ENCODE measurements at regions not wholly inside any gene's neighbourhood (a gene's known extent, or its start where the extent isn't known, plus 50 kb on each side); places are given as distances from the start of the nearest gene placed in this dataset.

DNA sequence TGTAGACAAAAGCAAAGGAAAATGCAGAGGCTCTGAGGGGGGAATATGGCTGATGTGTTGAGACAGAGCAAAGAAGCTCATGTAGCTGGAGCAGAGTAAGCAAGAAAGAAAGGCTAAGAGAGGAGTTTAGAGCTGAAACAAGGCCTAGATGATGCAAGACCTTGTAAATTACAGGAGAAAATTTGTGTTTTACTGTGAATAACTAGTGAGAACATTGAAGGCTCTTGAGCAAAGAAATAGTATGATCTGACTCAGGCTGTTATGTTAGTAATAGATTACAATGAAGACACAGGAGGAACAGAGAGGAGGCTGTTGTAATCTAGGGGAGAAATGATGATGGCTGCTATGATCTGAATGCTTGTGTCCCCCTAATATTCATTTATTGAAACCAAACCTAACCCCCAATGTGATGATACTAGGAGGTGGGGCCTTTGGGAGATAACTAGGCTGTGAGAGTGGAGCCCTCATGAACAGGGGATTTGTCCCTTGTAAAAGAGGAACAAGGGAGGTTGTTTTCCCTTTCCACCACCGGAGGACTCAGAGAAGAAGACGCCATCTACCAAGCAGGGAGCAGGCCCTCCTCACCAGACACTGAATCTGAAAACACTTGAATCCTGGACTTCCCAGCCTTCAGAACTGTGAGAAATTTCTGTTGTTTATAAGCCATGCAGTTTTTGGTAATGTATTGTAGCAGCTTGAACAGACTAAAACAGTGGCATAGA, 394.9 kb downstream of the HTR7 start:
- no peak overlapping the region for H2AFZ ChIP-seq (ENCODE audit: low read length)
- H3K4me2 ChIP-seq (ENCODE audit: low read length): no peak overlapping the region
- no TSS peak for BruUV-seq (replicated peaks)
- CTCF ChIA-PET (ENCODE audit: unreplicated experiment): no interaction called here
- H3K4me3 ChIP-seq (ENCODE audit: low read depth, low read length, poor library complexity, severe bottlenecking): no peak overlapping the region
- H3K36me3 ChIP-seq (ENCODE audit: insufficient read depth, low read length): no peaks in the 10 kb centered on the region
- no peaks in the 10 kb centered on the region for H3K79me2 ChIP-seq (ENCODE audit: insufficient read depth, low read depth, low read length)
- POLR2A ChIA-PET: no interaction called here
- intact Hi-C loops (cut with micrococcal nuclease; ENCODE audit: unreplicated experiment): no loop called here
- no peaks in the 10 kb centered on the region for H3K9me2 ChIP-seq (ENCODE audit: insufficient read depth, low read length)
- TF ChIP-seq, protein P1, sequence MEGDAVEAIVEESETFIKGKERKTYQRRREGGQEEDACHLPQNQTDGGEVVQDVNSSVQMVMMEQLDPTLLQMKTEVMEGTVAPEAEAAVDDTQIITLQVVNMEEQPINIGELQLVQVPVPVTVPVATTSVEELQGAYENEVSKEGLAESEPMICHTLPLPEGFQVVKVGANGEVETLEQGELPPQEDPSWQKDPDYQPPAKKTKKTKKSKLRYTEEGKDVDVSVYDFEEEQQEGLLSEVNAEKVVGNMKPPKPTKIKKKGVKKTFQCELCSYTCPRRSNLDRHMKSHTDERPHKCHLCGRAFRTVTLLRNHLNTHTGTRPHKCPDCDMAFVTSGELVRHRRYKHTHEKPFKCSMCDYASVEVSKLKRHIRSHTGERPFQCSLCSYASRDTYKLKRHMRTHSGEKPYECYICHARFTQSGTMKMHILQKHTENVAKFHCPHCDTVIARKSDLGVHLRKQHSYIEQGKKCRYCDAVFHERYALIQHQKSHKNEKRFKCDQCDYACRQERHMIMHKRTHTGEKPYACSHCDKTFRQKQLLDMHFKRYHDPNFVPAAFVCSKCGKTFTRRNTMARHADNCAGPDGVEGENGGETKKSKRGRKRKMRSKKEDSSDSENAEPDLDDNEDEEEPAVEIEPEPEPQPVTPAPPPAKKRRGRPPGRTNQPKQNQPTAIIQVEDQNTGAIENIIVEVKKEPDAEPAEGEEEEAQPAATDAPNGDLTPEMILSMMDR (conservative IDR thresholded peaks at IDR 0.05; ENCODE audit: low read length): no peak
- TF ChIP-seq EZH2phosphoT487 (IDR thresholded peaks at IDR 0.05; ENCODE audit: borderline replicate concordance, low read depth, low read length): no peak
- no peak for DNase-seq (ENCODE audit: low spot score)
- H3K27ac ChIP-seq (ENCODE audit: low read depth, low read length, poor library complexity, severe bottlenecking): no peak overlapping the region
- no peaks in the 10 kb centered on the region for H3K9me3 ChIP-seq (ENCODE audit: low read length)
- no peaks in the 10 kb centered on the region for H4K20me1 ChIP-seq (ENCODE audit: insufficient read depth, low read length)
- no peaks in the 10 kb centered on the region for H3K4me1 ChIP-seq (ENCODE audit: insufficient read depth, low read length, poor library complexity, severe bottlenecking)

DNA sequence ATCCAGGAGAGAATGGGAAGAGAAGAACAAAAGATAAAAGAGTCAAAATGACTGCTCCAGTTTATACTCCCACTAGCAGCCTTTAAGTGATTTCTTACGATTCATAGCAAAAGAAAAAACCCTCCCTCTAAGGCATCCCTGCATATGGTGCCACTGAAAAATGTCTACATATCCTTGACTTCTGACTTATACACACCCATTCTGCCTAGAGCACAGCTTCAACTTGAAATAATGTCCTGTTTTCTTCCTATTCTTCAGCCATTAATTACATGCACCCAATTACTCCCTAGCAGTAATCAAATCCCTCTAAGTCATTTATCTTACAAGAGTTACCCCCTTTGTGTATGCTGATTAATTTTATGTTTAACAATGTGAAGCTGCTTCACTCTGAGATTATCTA, 393.5 kb downstream of the HTR7 start:
- intact Hi-C loops (cut with micrococcal nuclease; ENCODE audit: unreplicated experiment): no loop called here
- Histone ChIP-seq H4K20me1 (ENCODE audit: insufficient read depth, low read length) (no peaks in the 10 kb centered on the region), H3K36me3 (ENCODE audit: insufficient read depth, low read length) (no peaks in the 10 kb centered on the region), H3K4me2 (ENCODE audit: low read length) (no peak overlapping the region), H3K27ac (ENCODE audit: low read depth, low read length, poor library complexity, severe bottlenecking) (no peak overlapping the region), H3K4me3 (ENCODE audit: low read depth, low read length, poor library complexity, severe bottlenecking) (no peak overlapping the region), H3K9me3 (ENCODE audit: low read length) (no peaks in the 10 kb centered on the region), H3K79me2 (ENCODE audit: insufficient read depth, low read depth, low read length) (no peaks in the 10 kb centered on the region), H3K4me1 (ENCODE audit: insufficient read depth, low read length, poor library complexity, severe bottlenecking) (no peaks in the 10 kb centered on the region), H2AFZ (ENCODE audit: low read length) (no peak overlapping the region), H3K9me2 (ENCODE audit: insufficient read depth, low read length) (no peaks in the 10 kb centered on the region)
- ChIA-PET CTCF (ENCODE audit: unreplicated experiment) (no interaction called here), POLR2A (no interaction called here)
- no TSS peak for BruUV-seq (replicated peaks)
- DNase-seq (ENCODE audit: low spot score): no peak
- TF ChIP-seq, protein P1 (conservative IDR thresholded peaks at IDR 0.05; ENCODE audit: low read length): no peak
- no peak for TF ChIP-seq EZH2phosphoT487 (IDR thresholded peaks at IDR 0.05; ENCODE audit: borderline replicate concordance, low read depth, low read length)

GRCh38 chr10:90470966-90471365, 386.9 kb downstream of the HTR7 start:
- POLR2A ChIA-PET: no interaction called here

More at GRCh38 chr10:90470966-90471365, 386.9 kb downstream of the HTR7 start:
- Histone ChIP-seq H3K9me3 (ENCODE audit: low read length) (no peaks in the 10 kb centered on the region), H3K4me1 (ENCODE audit: insufficient read depth, low read length, poor library complexity, severe bottlenecking) (no peaks in the 10 kb centered on the region), H3K27ac (ENCODE audit: low read depth, low read length, poor library complexity, severe bottlenecking) (no peak overlapping the region), H3K79me2 (ENCODE audit: insufficient read depth, low read depth, low read length) (no peaks in the 10 kb centered on the region), H3K4me3 (ENCODE audit: low read depth, low read length, poor library complexity, severe bottlenecking) (no peak overlapping the region), H2AFZ (ENCODE audit: low read length) (no peak overlapping the region), H3K36me3 (ENCODE audit: insufficient read depth, low read length) (no peaks in the 10 kb centered on the region), H3K4me2 (ENCODE audit: low read length) (no peak overlapping the region), H3K9me2 (ENCODE audit: insufficient read depth, low read length) (no peaks in the 10 kb centered on the region), H4K20me1 (ENCODE audit: insufficient read depth, low read length) (no peaks in the 10 kb centered on the region)
- DNase-seq (ENCODE audit: low spot score): no peak
- intact Hi-C loops (cut with micrococcal nuclease; ENCODE audit: unreplicated experiment): no loop called here
- CTCF ChIA-PET (ENCODE audit: unreplicated experiment): no interaction called here
- no TSS peak for BruUV-seq (replicated peaks)
- TF ChIP-seq EZH2phosphoT487 (IDR thresholded peaks at IDR 0.05; ENCODE audit: borderline replicate concordance, low read depth, low read length): no peak
- TF ChIP-seq, protein P1 (conservative IDR thresholded peaks at IDR 0.05; ENCODE audit: low read length): no peak

All from OCI-LY7 (cell line).